Stimulated activated CD8-positive, alpha-beta memory T cell treated with anti-CD3 and anti-CD28 coated beads, Interleukin-7, amount 100 ng/mL, for 24 hours (primary cell): ENCODE measurements at regions not wholly inside any gene's neighbourhood (a gene's known extent, or its start where the extent isn't known, plus 50 kb on each side); places are given as distances from the start of the nearest gene placed in this dataset.
"Not testable (repeated sequence)": the region's sequence is repeated elsewhere in the genome, so short reads cannot be mapped to it uniquely, and the experiment has no call there.

Experiments used
- DNase-seq: peaks from one replicate; pipeline ENCODE4 v3.0.0-alpha.2; 2020; ENCODE audit warnings: low read depth

DNA sequence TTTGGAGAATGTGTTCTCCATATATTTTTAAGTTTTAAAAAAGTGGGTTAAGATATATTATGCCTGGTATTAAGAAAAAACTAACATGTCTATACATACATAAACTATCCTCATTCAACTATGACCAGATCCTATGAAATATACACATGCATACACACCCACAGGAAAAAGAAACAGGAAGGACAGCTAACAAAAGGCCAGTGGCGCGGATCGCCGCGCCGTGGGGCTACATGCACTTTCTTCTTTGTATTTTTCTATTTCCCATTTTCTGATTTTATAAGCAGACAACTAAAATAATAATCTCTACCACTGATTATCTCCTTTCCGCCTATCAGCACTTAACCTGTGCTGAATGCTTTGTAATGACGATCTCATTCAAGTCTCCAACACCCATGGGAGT lies 160.1 kb downstream of the OR4M2 start:
- DNase-seq = no peak

DNA sequence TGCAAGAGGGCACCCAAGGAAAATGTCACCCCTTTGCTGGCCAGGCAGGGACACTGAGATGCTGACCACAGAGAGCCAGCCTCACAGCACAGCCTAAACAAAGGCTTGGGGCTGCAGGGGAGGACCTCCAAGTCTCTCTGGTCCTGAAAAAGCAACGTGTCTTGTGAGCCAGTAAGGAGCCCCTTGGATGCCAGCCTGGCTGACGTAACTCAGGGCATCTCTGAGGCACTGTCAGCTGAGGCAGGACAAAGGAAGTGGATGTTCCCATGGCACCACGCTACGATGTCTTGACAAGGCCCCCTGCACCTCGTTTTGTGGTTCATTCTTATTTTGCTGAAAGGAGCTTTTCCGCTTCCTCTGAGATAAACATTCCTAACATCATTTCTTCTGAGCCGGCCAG lies 160.7 kb downstream of the OR4M2 start:
- DNase-seq = no peak

DNA sequence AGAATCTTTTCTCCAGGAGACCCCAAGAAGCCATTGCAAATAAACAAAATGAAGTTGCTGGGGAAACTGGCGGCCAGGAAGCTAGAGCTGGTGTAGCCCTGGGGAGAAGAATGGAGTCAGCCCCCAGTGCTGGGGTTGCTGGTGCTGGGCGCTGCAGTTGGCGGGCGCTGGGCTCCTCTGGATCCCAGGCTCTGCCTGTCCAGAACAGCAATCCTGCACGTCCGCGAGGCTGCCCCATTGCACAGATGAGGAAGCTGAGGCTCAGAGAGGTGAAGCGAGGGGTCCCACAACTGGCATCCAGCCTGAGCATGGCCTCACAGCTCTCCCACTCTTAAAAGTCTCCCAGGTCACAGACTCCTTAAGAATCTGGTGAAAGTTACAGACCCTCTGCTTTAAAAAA lies 161.1 kb downstream of the OR4M2 start:
- no peak for DNase-seq

DNA sequence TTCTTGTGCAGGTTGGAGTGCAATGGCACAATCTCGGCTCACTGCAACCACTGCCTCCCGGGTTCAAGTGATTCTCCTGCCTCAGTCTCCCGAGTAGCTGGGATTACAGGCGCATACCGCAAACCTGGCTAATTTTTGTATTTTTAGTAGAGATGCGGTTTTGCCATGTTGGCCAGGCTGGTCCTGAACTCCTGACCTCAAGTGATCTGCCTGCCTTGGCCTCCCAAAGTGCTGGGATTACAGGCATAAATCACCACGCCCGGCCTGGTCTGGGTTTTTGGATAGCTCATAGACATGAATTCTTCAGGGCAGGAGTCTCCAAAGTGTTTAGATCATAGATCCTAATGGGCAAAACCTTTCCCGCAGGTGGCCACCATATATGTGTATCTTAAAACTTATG lies 162.0 kb downstream of the OR4M2 start:
- not testable (repeated sequence) for DNase-seq

DNA sequence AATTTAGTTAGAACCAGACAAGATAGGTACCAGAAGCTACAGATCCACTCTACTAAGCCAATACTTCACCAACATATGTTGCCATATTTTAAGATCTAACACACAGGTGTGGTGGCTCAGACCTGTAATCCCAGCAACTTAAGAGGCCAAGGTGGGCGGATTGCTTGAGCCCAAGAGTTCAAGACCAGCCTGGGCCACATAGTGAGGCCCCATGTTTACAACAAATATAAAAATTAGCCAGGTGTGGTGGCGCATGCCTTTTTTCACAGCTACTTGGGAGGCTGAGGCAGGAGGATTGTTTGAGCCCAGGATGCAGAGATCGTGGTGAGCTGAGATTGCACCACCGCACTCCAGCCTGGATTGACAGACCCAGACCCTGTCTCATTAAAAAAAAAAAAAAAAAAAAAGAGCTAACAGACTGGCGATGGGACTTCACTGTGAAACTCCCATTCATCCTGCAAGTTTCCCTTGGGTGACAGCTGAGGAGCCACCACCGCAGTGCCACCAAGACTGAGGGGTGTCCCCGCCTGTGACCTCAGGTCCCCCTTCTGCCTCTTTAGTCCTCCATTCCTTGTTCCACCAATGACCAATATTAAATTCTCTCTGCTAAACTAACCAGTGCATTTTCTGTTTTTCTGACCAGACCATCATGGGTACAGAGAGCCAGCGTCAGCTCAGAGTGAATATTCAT lies 163.3 kb downstream of the OR4M2 start:
- DNase-seq = no peak

DNA sequence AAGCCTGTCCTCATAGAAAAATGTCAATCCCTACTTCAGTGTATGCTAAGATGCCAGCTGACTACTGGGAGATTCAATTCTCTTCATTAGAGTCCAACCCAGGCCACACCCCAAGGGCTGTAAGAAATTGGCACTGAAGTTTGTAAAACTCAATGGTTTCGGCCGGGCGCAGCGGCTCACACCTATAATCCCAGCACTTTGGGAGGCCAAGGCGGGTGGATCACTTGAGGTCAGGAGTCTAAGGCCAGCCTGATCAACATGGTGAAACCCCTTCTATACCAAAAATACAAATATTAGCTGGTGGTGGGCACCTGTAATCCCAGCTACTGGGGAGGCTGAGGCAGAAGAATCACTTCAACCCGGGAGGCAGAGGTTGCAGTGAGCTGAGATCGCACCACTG lies 169.2 kb downstream of the OR4M2 start:
- DNase-seq = not testable (repeated sequence)

DNA sequence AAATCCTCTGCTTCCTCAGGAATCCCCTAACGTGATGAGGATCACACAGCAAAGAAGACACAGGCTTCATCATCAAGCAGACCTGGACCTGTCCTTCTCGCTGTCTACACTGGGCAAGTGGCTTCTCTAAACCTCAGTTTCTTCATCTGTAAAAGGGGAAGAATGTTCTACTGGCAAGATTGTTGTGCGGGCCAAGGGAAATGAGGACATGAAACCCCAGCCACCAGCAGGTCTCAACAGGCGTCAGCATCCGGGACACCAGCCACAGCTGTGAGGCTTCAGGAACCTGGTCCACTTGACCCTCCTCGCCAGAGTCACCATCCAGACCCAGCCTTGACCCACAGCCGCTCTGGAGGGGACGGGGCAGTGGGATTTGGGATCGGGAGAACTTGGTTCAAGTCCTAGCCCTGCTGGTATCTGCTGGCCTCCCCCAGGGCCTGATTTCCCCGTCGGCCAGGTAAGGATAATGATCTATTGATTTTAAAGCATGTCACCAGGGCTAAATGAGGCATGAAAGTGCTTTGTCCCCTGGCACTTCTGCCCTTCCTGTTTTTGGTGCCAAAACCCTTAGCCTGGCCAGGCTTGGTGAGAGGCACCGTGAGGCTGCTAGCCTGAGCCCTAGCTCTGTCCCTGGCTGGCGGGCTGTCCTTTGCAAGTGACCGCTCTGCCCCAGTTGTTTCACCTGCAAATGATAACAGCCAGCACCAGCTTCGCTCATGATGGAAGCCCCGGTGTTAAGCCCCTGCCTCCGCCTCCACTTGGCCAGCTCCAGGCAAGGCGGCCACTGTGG lies 170.4 kb downstream of the OR4M2 start:
- not testable (repeated sequence) for DNase-seq

DNA sequence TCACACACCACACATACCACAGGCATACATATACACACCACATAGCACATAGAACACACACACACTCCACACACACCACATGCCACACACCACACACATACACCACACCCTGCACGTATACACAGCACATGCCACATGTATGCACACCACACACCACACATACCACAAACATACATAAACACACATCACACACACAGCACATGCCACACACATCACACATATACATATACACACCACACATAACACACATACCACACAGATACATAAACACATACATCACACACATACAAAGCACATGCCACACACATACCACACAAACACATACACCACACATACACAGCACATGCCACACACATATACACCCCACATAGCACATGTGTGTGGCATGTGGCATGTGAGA lies 171.1 kb downstream of the OR4M2 start:
- no peak for DNase-seq

DNA sequence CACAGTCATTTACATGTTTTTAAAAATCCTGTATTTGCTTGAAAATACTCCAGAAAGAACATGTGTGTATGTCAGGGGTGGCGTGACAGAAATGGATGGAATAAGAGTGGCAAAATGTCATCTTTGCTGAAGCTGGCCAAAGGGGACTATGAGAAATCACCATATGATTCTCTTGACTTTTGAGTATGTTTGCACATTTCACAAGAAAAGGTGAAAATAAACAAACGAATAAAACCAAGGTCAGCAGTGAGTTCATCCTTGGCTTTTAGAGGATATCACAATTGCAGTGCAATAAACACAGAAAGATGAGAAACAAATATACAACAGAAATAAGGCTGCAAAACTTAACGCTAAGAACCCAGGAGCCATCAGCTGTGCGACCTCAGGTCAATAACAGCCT lies 171.7 kb downstream of the OR4M2 start:
- not testable (repeated sequence) for DNase-seq

DNA sequence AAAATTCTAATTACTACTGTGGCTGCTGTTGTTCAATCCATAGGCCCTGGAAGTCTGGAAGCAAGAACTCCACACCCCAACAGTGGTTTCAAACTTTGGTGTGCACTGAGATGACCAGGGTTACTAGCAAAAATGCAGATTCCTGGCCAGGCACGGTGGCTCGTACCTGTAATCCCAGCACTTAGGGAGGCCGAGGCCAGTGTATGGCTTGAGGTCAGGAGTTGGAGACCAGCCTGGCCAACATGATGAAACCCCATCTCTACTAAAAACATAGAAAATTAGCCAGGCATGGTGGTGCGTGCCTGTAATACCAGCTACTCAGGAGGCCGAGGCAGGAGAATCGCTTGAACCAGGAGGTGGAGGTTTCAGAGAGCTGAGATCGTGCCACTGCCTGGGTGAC lies 172.2 kb downstream of the OR4M2 start:
- not testable (repeated sequence) for DNase-seq

DNA sequence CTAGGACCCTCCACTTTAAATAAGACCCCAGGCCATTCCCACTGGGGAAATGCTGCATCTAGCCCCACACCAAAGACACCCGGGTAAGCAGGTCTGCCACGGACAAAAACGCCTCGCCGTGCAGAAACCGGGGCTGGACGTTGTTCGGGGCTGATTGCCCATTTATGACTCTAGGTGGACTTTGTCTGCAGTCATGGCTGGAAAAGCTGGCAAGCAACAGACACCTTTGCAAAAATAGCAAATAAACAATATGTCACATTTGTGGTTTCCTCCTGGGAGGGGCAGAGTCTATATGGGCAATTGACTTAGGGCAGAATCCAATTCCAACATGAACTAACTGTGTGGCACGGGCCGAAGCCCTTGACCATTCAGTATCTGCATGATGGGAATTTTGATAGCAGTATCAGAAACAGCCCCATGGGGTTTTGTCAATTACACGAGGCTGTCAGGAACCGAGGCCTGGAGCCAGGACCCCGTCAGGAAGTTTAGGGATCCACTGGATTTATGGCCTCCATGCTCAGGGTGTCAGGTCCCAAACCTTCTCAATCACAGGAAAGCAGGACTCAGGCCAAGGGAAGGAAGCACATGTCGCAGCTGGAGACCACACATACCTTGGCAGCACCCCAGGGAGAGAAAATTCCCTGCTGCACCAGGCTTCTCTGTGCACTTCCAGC lies 172.8 kb downstream of the OR4M2 start:
- not testable (repeated sequence) for DNase-seq

DNA sequence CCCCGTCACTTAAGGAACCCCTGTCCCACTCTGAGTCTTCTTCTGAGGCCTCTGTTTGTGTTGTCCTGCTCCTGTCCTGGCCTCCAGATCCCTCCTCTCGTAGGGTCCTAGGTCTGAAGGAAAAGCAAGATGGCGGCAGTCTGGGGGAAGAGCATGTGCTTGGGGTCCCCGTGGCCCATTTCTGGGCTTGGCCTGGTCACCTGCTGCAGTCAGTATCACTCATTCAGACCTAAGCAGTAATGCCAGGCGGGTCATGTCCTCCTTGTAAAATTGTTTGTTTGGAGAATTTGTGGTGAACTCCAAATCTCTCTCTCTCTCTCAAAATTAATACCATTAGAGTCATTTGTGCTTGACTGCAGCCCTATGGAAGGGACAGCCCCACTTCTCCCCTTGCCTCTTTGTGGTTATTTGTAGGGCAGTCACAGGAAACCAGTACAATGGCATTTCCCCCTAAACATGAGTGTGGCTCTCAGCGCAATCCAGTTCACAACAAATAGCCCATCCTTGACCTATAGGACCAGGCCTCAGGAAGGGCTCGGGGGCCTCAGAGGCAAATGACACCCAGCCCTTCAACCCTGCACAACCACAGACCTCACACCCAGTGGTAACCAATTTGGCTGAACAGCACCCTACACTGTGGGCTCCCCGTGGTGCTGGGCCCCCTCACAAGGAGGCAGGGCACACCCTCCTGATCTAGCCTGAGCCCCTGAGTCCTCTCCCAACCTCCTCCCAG lies 173.5 kb downstream of the OR4M2 start:
- no peak for DNase-seq

DNA sequence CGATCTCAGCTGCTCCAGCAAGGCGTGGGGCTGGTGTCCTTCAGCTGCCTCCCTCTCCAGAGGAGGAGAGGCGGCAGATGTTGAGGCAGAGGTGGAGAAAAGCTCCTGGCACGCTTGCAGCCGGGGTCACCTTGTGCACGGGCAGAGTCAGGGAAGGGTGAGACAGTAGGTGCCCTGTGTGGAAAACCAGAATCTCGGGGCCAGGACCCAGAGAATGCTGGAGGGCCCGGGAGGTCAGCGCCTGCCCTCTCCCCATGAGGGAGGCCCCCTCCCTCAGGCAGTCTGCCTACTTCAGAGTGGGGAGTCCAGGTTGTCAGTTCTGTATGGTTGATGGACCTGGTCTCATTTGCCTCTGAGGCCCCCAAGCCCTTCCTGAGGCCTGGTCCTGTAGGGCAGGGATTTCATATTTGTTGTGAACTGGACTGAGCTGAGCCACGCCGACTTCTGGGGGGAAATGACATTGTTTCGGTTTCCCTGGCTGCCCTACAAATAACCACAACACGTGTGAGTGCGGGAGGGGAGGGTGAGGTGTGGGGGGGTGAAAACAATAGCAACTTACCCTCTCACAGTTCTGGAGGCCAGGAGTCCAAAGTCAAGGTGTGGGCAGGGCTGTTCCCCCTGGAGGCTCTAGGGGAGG lies 174.2 kb downstream of the OR4M2 start:
- not testable (repeated sequence) for DNase-seq

DNA sequence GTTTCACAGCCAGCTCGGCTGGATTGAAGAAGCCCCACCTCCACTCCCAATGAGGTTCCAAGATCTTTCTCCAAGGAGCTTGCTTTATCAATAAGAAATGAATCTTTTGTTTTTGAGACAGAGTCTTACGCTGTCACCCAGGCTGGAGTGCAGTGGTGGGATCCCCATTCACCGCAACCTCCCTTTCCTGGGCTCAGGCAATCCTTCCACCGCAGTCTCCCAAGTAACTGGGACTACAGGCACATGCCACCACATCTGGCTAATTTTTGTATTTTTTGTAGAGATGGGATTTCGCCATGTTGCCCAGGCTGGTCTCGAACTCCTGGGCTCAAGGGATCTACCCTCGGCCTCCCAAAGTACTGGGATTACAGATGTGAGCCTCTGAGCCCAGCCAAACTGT lies 175.3 kb downstream of the OR4M2 start:
- DNase-seq = not testable (repeated sequence)

DNA sequence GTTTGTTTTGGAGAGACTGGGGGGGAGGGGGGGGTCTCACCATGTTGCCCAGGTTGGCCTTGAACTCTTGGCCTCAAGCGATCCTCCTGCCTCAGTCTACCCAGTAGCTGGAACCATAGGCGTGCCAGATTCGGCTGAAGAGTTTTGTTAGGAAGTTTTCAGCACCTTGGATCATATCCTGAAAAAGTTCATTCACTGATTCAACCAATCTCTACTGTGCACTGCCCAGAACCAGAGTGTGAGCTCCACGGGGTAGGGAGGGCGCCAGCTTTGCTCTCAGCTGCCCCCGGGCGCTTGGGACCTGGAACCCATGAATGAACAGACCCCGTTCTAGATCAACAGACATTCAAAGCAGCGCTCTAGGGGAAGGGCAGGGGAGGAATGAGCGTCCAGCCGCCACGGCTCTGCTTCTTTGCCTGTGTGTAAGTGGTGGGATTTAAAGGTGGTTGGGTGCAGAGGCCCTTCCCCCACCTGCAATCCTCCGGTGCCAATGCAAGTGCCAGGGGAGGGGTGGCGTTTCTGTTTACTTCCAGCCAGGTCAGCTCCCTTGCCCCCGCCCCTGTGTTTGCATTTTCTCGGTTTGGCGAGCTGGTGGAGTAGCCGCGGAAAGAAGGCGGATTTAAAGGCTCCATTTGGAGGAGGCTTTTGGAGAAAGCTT lies 176.2 kb downstream of the OR4M2 start:
- DNase-seq = not testable (repeated sequence)

DNA sequence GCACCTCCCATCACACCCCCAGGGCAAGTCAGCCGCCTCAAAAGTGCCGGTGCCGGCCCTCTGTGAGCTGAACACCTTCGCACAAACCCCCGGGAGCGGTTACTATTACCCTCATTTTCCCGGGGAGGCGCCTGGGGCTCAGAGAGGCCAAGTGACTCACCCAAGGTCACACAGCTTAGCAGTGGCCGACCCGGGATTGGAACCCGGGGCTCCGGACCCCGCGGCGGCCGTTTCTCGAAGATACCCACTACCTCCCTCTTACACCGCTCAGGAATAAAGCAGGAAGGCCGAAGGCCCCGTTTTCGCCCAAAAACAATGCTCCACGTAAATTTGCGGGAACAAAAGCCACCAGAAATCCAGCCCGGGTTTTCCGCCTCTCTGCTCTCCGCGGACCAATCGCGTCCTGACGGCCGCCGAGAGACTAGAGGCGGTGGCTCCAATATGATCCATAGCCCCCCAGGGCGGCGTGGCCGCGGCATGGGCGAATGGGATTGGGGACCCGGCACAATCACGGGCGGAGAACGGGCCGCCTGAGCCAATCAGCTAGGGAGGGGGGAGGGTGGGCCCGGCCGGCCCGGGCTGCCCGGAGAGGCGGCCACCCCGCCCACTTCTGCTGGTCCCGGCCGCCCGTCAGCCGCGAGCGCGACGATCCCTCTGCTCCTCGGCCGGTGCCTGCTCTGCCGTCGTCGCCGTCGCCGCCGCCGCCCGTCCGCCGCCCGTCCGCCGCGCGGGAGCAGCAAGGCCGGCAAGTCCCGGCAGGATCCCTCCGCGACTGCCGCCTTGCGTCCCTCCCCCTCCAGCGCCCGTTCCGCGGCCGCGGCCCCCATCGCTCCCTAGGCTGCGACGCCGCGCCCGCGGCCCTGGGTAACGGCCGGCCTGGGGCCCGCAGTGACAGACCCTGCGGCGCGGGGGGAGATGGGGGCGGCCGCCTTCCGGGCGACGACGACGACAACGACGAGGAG lies 177.0 kb downstream of the OR4M2 start:
- no peak for DNase-seq

DNA sequence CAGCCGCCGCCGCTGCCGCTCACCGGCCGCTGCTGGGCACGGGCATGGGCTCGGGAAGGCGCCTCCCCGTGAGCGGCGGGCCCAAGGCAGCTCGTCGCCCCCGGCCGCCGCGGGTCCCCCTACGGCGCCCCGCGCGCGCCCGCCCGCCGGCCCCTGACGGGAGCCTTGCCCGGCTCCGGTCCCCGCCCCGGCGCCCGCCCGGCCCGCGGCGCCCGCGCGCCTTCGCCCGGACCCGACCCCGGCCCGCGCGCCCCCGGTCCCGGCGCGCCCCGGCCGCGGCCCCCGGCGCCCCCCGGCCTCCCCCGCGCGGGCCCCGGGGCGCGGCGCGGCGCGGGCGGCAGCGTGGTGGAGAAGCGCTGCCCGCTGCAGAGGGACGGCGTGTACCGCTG lies 177.7 kb downstream of the OR4M2 start:
- no peak for DNase-seq

DNA sequence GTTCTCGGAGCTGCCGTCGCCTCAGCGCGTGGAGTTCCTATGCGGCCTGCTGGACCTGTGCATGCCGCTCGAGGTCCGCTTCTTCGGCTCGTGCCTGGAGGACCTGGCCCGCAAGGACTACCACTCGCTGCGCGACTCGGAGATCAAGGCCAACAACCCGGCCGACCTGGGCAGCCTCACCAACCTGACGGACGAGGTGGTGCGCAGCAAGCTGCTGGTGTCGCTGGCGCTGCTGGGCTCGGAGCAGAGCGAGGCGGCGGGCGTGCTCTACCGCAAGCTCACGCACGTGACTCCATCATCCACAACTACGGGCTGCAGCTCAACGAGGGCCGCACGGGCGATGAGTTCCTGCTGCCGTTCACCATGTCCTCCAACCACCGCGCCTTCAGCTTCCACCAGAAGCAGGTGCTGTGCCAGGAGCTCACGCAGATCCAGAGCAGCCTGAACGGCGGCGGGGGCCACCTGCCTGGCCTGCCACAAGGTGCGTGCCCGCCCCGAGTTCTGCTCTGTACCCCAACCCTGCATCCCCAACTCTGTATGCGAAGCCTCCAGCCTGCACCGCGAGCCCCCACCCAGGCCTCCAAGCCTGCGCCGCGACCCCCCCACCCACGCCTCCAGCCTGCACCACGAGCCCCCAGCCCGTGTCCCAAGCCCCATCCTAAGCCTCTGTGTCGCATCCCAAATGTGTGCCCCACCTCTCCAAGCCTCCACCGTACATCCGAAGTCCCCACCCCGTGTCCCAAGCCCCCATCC lies 178.2 kb downstream of the OR4M2 start:
- DNase-seq = no peak

DNA sequence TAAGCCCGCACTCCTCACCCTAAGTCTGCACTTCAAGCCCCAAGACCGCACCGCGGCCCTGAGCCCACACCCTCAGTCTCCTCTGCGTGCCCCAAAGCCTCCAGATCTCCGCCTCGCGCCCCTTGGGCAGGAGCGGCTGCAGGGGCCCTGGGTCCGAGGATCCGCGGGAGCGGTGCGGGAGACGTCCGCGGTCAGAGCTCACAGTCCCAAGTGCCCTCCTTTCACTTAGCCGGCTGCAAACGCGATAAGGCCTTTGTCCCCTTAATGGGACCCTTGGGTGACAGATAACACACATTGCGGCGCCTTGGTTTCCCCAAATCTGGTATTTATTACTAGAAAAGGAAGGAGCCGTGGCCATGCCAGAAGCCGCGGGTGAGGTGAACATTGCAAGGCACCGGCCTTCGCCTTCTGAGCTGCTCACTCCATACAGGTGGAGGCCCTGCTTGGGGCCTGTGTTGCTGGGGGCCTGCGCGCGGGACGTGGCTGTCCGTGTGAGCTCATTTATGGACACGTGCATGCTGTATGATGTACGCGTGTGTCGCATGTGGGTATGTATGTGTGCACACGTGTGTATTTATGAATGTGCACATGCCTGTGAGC lies 178.9 kb downstream of the OR4M2 start:
- not testable (repeated sequence) for DNase-seq
